Activated B cell treated with CpG ODN at 0.5 μM for 24 hours (primary cell): ENCODE measurements at regions not wholly inside any gene's neighbourhood (a gene's known extent, or its start where the extent isn't known, plus 50 kb on each side); places are given as distances from the start of the nearest gene placed in this dataset.

Source experiments
- ATAC-seq: fragments of 200-7000 bp; cut with Tn5 transposase; one replicate; pipeline ENCODE4 v1.10.0; 2021; ENCODE audit warnings: low read depth, mild to moderate bottlenecking, moderate library complexity
- CTCF ChIA-PET: fragments of 350-600 bp; sonication (Branson Sonifier 250); formaldehyde crosslinking; loops from one replicate; lab custom pipeline; 2021; ENCODE audit warnings: antibody characterized with exemption; lab: Charles Lee
- POLR2A ChIA-PET: fragments of 350-600 bp; sonication (Branson Sonifier 250); formaldehyde crosslinking; loops from one replicate; lab custom pipeline; 2021; ENCODE audit warnings: antibody characterized with exemption; lab: Charles Lee
- DNase-seq: peaks from one replicate; pipeline ENCODE4 v3.0.0; 2022
- H3K27ac Mint-ChIP-seq: one replicate; pipeline ENCODE4 v1.8.0; 2020; ENCODE audit warnings: mixed read lengths
- H3K27me3 Mint-ChIP-seq: one replicate; pipeline ENCODE4 v1.8.0; 2021; ENCODE audit warnings: mixed read lengths
- H3K36me3 Mint-ChIP-seq: one replicate; pipeline ENCODE4 v1.8.0; 2021; ENCODE audit warnings: low read depth, mixed read lengths
- H3K4me1 Mint-ChIP-seq: one replicate; pipeline ENCODE4 v1.8.0; 2021; ENCODE audit warnings: mixed read lengths
- H3K4me3 Mint-ChIP-seq: one replicate; pipeline ENCODE4 v1.8.0; 2020; ENCODE audit warnings: mild to moderate bottlenecking, mixed read lengths
- H3K9me3 Mint-ChIP-seq: one replicate; pipeline ENCODE4 v1.8.0; 2020; ENCODE audit warnings: mixed read lengths
- CTCF ChIP-seq: fragments of 200-600 bp; IDR thresholded peaks from one replicate; pipeline ENCODE4 v1.8.0; 2022; ENCODE audit warnings: antibody characterized with exemption, mild to moderate bottlenecking
- intact Hi-C: fragments of 100-400 bp; cut with micrococcal nuclease; formaldehyde crosslinking; loops from one replicate; pipeline ENCODE4 v1.15.1; 2024

GRCh38 chr5:31091501-31091900 is 102.0 kb upstream of the CDH6 start:
- H3K4me3 Mint-ChIP-seq: no peak overlapping the region
- no peak overlapping the region for H3K27ac Mint-ChIP-seq
- H3K4me1 Mint-ChIP-seq: no peaks in the 10 kb centered on the region
- ATAC-seq (no peak), DNase-seq (no peak)
- H3K36me3 Mint-ChIP-seq: no peaks in the 10 kb centered on the region
- TF ChIP-seq CTCF: no peak
- intact Hi-C loops: no loop called here
- ChIA-PET CTCF (no interaction called here), POLR2A (no interaction called here)
- no peaks in the 10 kb centered on the region for H3K27me3 Mint-ChIP-seq
- H3K9me3 Mint-ChIP-seq: peaks cover 6% of the 10 kb centered on the region

GRCh38 chr5:31090467-31090866 is 103.0 kb upstream of the CDH6 start:
- ChIA-PET CTCF (no interaction called here), POLR2A (no interaction called here)
- H3K27me3 Mint-ChIP-seq: no peaks in the 10 kb centered on the region
- no peak overlapping the region for H3K27ac Mint-ChIP-seq
- H3K9me3 Mint-ChIP-seq: peaks cover 6% of the 10 kb centered on the region
- H3K36me3 Mint-ChIP-seq: no peaks in the 10 kb centered on the region
- no peak for TF ChIP-seq CTCF
- H3K4me3 Mint-ChIP-seq: no peak overlapping the region
- H3K4me1 Mint-ChIP-seq: no peaks in the 10 kb centered on the region
- intact Hi-C loops: no loop called here
- DNase-seq: no peak
- ATAC-seq: no peak

GRCh38 chr5:31086839-31087415 is 106.6 kb upstream of the CDH6 start:
- Mint-ChIP-seq H3K4me3 (no peak overlapping the region), H3K27ac (no peak overlapping the region), H3K27me3 (no peaks in the 10 kb centered on the region), H3K36me3 (no peaks in the 10 kb centered on the region), H3K4me1 (no peaks in the 10 kb centered on the region), H3K9me3 (no peaks in the 10 kb centered on the region)
- POLR2A ChIA-PET: no interaction called here
- TF ChIP-seq CTCF: no peak
- intact Hi-C loops: no loop called here
- CTCF ChIA-PET: no interaction called here
- ATAC-seq (no peak), DNase-seq (no peak)

- CTCF ChIA-PET: no interaction called here
- no peak for TF ChIP-seq CTCF
- H3K27me3 Mint-ChIP-seq: no peaks in the 10 kb centered on the region
- H3K4me1 Mint-ChIP-seq: no peaks in the 10 kb centered on the region
- no peak overlapping the region for H3K27ac Mint-ChIP-seq
- POLR2A ChIA-PET: no interaction called here
- no peaks in the 10 kb centered on the region for H3K9me3 Mint-ChIP-seq
- DNase-seq (no peak), ATAC-seq (no peak)
- no peaks in the 10 kb centered on the region for H3K36me3 Mint-ChIP-seq
- intact Hi-C loops: no loop called here
- no peak overlapping the region for H3K4me3 Mint-ChIP-seq
Measured at GRCh38 chr5:31084871-31085270, 108.6 kb upstream of the CDH6 start.

GRCh38 chr5:31083364-31083763 is 110.1 kb upstream of the CDH6 start:
- H3K27ac Mint-ChIP-seq: no peak overlapping the region
- no peak overlapping the region for H3K4me3 Mint-ChIP-seq
- DNase-seq: no peak
- no peak for ATAC-seq
- intact Hi-C loops: no loop called here
- H3K27me3 Mint-ChIP-seq: no peaks in the 10 kb centered on the region
- TF ChIP-seq CTCF: no peak
- POLR2A ChIA-PET: no interaction called here
- CTCF ChIA-PET: no interaction called here
- no peaks in the 10 kb centered on the region for H3K4me1 Mint-ChIP-seq
- no peaks in the 10 kb centered on the region for H3K36me3 Mint-ChIP-seq
- H3K9me3 Mint-ChIP-seq: no peaks in the 10 kb centered on the region
